ENCODE measurements at regions not wholly inside any gene's neighbourhood (a gene's known extent, or its start where the extent isn't known, plus 50 kb on each side); places are given as distances from the start of the nearest gene placed in this dataset.

DNA sequence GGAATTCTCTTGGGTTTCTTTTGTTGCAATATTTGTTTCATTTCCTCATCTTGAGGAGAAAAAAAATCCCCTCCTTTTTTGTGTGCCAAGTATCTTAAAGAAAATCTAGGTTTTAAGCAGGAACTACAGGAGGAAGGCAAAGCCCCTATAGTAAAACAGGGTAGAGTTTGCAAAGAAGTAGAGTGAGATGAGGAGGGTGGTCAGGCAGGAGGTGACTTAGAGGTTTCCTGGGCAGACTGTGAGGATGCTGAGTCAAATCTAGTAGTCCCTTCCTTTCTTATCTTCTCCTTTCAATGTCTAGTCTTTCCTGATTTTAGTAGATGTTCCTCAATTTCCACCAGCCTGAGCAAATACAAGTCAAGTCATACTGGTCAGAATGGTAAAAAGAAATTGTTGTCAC, 222.5 kb downstream of the PMAIP1 start:
- H3K4me3 ChIP-seq = no peak overlapping the region
- H3K36me3 ChIP-seq = no peaks in the 10 kb centered on the region
- H3K4me1 ChIP-seq = no peaks in the 10 kb centered on the region
- no peaks in the 10 kb centered on the region for H3K27me3 ChIP-seq
- no peaks in the 10 kb centered on the region for H3K9me3 ChIP-seq
- TF ChIP-seq POLR2A (IDR thresholded peaks at IDR 0.05) = no peak
- TF ChIP-seq, protein P1, sequence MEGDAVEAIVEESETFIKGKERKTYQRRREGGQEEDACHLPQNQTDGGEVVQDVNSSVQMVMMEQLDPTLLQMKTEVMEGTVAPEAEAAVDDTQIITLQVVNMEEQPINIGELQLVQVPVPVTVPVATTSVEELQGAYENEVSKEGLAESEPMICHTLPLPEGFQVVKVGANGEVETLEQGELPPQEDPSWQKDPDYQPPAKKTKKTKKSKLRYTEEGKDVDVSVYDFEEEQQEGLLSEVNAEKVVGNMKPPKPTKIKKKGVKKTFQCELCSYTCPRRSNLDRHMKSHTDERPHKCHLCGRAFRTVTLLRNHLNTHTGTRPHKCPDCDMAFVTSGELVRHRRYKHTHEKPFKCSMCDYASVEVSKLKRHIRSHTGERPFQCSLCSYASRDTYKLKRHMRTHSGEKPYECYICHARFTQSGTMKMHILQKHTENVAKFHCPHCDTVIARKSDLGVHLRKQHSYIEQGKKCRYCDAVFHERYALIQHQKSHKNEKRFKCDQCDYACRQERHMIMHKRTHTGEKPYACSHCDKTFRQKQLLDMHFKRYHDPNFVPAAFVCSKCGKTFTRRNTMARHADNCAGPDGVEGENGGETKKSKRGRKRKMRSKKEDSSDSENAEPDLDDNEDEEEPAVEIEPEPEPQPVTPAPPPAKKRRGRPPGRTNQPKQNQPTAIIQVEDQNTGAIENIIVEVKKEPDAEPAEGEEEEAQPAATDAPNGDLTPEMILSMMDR (IDR thresholded peaks at IDR 0.05) = no peak
- no peak for TF ChIP-seq POLR2AphosphoS5 (IDR thresholded peaks at IDR 0.05)
- intact Hi-C loops (cut with DNase I; ENCODE audit: low total_unique reads) = no loop called here
- H3K27ac ChIP-seq = no peak overlapping the region
- DNase-seq (ENCODE audit: low spot score in 2 of 2) = no peak

DNA sequence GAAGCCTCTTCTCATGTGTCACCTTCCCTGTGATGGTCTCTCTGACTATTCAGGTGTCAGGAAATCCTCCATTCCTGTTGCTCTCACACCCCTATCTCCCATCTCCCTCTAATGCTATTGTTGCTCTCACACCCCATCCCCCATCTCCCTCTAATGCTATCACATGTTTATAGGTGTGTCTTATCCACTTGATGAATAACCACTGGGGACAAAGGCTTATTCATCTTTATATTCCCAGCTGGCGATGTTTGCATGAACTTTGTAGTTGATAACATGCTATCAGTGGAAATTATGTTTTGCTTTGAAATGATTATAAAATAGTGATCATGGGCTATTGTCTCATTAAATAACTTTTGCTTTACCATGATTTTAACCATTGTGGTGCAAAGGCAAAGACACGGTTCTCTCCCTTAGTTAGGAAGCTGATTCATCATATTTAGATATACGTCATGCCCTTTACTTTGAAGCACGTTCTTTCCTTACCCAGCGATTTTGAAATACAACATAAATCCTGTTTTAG, 220.5 kb downstream of the PMAIP1 start:
- TF ChIP-seq, protein P1 (IDR thresholded peaks at IDR 0.05) = no peak
- TF ChIP-seq POLR2AphosphoS5 (IDR thresholded peaks at IDR 0.05) (no peak), POLR2A (IDR thresholded peaks at IDR 0.05) (no peak)
- Histone ChIP-seq H3K36me3 (no peaks in the 10 kb centered on the region), H3K27me3 (no peaks in the 10 kb centered on the region), H3K27ac (no peak overlapping the region), H3K4me1 (no peaks in the 10 kb centered on the region), H3K4me3 (no peak overlapping the region), H3K9me3 (no peaks in the 10 kb centered on the region)
- intact Hi-C loops (cut with DNase I; ENCODE audit: low total_unique reads) = no loop called here
- DNase-seq (ENCODE audit: low spot score in 2 of 2) = no peak

DNA sequence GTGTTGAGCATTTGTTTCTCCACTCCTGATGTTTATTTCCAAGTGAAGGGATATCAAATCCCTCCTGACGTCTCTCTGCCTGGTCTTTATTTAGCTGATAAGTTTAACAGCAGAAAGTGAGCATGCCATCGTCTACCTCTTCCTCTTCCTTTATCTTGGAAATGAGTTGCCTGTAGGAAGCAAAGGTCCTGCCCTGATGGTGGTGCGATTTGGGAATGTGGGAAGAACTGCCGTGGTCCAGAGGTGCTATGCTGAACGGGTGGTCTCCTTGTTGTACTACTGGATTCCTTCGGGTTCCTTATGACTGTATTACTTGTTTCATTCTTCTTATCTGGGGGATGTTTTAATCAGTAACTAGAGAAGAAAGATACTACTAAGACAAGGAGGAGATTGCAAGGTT, 217.5 kb downstream of the PMAIP1 start:
- TF ChIP-seq, protein P1 (IDR thresholded peaks at IDR 0.05) = no peak
- TF ChIP-seq POLR2A (IDR thresholded peaks at IDR 0.05) = no peak
- no peak for TF ChIP-seq POLR2AphosphoS5 (IDR thresholded peaks at IDR 0.05)
- Histone ChIP-seq H3K27me3 (no peaks in the 10 kb centered on the region), H3K36me3 (no peaks in the 10 kb centered on the region), H3K4me1 (no peaks in the 10 kb centered on the region), H3K9me3 (no peaks in the 10 kb centered on the region), H3K4me3 (no peak overlapping the region), H3K27ac (no peak overlapping the region)
- no peak for DNase-seq (ENCODE audit: low spot score in 2 of 2)
- intact Hi-C loops (cut with DNase I; ENCODE audit: low total_unique reads) = no loop called here

DNA sequence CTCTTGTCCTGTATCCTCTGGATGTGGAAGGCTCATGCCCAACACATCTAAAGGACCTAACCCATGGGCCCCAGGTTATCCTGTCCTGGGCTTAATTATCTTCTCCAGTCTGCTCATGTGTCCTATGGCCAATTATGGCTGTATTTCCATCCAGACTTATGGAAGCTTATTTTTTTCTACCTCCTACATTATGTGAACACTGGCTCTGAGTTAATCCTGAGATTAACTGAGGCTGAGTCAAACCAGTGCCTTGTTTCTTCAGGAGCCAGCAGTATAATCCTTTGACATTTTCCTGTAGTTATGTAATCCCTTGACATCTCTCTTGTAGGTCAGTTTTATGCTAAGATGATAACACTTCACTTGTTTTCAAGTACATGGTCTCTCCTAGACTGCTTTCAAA, 213.6 kb downstream of the PMAIP1 start:
- H3K36me3 ChIP-seq = no peaks in the 10 kb centered on the region
- intact Hi-C loops (cut with DNase I; ENCODE audit: low total_unique reads) = no loop called here
- TF ChIP-seq, protein P1 (IDR thresholded peaks at IDR 0.05) = no peak
- TF ChIP-seq POLR2AphosphoS5 (IDR thresholded peaks at IDR 0.05) (no peak), POLR2A (IDR thresholded peaks at IDR 0.05) (no peak)
- DNase-seq (ENCODE audit: low spot score in 2 of 2) = no peak
- no peak overlapping the region for H3K27ac ChIP-seq
- H3K27me3 ChIP-seq = no peaks in the 10 kb centered on the region
- no peaks in the 10 kb centered on the region for H3K4me1 ChIP-seq
- H3K9me3 ChIP-seq = no peaks in the 10 kb centered on the region
- no peak overlapping the region for H3K4me3 ChIP-seq

DNA sequence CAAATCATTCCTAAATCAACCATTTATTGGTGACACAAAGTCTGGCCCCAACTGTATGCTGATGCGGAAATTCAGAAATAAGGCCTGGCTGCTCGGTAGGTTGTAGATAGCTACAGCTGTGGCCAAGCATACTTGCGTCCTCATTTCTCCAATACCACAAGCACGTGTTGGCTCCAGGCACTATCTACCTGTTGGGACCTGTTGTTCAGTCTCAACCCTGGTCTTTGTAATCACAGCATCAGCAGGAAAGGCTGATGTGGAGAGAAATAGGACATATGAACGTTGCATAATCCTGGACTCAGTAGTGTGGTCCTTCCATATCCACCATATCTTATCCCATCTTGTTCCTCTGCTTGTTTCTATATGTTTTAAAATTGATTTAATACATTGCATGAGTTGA, 212.6 kb downstream of the PMAIP1 start:
- intact Hi-C loops (cut with DNase I; ENCODE audit: low total_unique reads) = no loop called here
- no peaks in the 10 kb centered on the region for H3K4me1 ChIP-seq

More for the DNA sequence above, 212.6 kb downstream of the PMAIP1 start:
- TF ChIP-seq, protein P1 (IDR thresholded peaks at IDR 0.05) = no peak
- TF ChIP-seq POLR2AphosphoS5 (IDR thresholded peaks at IDR 0.05) = no peak
- no peak for TF ChIP-seq POLR2A (IDR thresholded peaks at IDR 0.05)
- H3K27me3 ChIP-seq = no peaks in the 10 kb centered on the region
- no peak overlapping the region for H3K27ac ChIP-seq
- H3K4me3 ChIP-seq = no peak overlapping the region
- no peaks in the 10 kb centered on the region for H3K9me3 ChIP-seq
- H3K36me3 ChIP-seq = no peaks in the 10 kb centered on the region
- DNase-seq (ENCODE audit: low spot score in 2 of 2) = no peak

Measured in breast epithelium (tissue), 4 donors.